Fibroblast of lung (primary cell): ENCODE measurements at regions not wholly inside any gene's neighbourhood (a gene's known extent, or its start where the extent isn't known, plus 50 kb on each side); places are given as distances from the start of the nearest gene placed in this dataset.

Experiments
- DNase-seq, 2 donors: peaks; one replicate each; pipeline versions ENCODE4 v3.0.0 to v3.0.0-alpha.2; 2010; ENCODE audit warnings: low read depth in 2 of 2
- H2AFZ ChIP-seq: 2 replicates; pipeline ENCODE4 v1.5.1; 2012; ENCODE audit warnings: low read length, control low read depth, inconsistent platforms
- H3K27ac ChIP-seq: 2 replicates; pipeline ENCODE4 v1.5.1; 2011; ENCODE audit warnings: low read length, control low read depth; ENCODE audit not compliant: insufficient read depth
- H3K27me3 ChIP-seq: 2 replicates; pipeline ENCODE4 v1.5.1; 2011; ENCODE audit warnings: mild to moderate bottlenecking, low read length; ENCODE audit not compliant: control insufficient read depth, insufficient read depth
- H3K36me3 ChIP-seq: 2 replicates; pipeline ENCODE4 v1.5.1; 2011; ENCODE audit warnings: low read length; ENCODE audit not compliant: control insufficient read depth, insufficient read depth
- H3K4me1 ChIP-seq: 2 replicates; pipeline ENCODE4 v1.5.1; 2011; ENCODE audit warnings: low read length; ENCODE audit not compliant: control insufficient read depth, insufficient read depth; ENCODE audit errors: extremely low read depth
- H3K4me2 ChIP-seq: 2 replicates; pipeline ENCODE4 v1.5.1; 2011; ENCODE audit warnings: low read length, control low read depth; ENCODE audit not compliant: insufficient read depth; ENCODE audit errors: extremely low read depth
- H3K4me3 ChIP-seq, 4 experiments: fragments of 200-600 bp in 1 of 4; sonication (generic) in 1 of 4; replicated peaks in 1 of 4; 2 replicates each; pipeline ENCODE4 v1.5.1; 2011 to 2016; ENCODE audit warnings: low read length in 4 of 4, low read depth in 3 of 4, mild to moderate bottlenecking in 3 of 4, control low read depth in 2 of 4, inconsistent platforms in 1 of 4, mixed read lengths in 1 of 4; ENCODE audit not compliant: insufficient read depth in 1 of 4; ENCODE audit errors: control extremely low read depth in 1 of 4
- H3K79me2 ChIP-seq: 2 replicates; pipeline ENCODE4 v1.5.1; 2012; ENCODE audit warnings: mild to moderate bottlenecking, low read length, inconsistent platforms; ENCODE audit not compliant: control insufficient read depth, insufficient read depth
- H3K9ac ChIP-seq: 2 replicates; pipeline ENCODE4 v1.5.1; 2011; ENCODE audit warnings: mild to moderate bottlenecking, low read length, control low read depth; ENCODE audit not compliant: insufficient read depth
- H3K9me3 ChIP-seq: 2 replicates; pipeline ENCODE4 v1.5.1; 2012; ENCODE audit warnings: low read depth, low read length; ENCODE audit not compliant: control insufficient read depth, insufficient read depth
- H4K20me1 ChIP-seq: 2 replicates; pipeline ENCODE4 v1.5.1; 2011; ENCODE audit warnings: low read length; ENCODE audit not compliant: control insufficient read depth, insufficient read depth; ENCODE audit errors: extremely low read depth
- CTCF ChIP-seq, 2 donors: IDR thresholded peaks in 1 of 2; conservative IDR thresholded peaks in 1 of 2; 1 replicate in 1 of 2; 2 replicates in 1 of 2; pipeline ENCODE4 v1.5.1; 2011 to 2012; ENCODE audit warnings: low read length in 2 of 2, control low read depth in 1 of 2, inconsistent platforms in 1 of 2, low read depth in 1 of 2, mild to moderate bottlenecking in 1 of 2
- EZH2 ChIP-seq: IDR thresholded peaks from 2 replicates; pipeline ENCODE4 v1.5.1; 2012; ENCODE audit warnings: low read length, control low read depth, mild to moderate bottlenecking; ENCODE audit errors: missing control alignments

GRCh38 chr1:203571661-203572060, 55.0 kb upstream of the ATP2B4 start:
- no peaks in the 10 kb centered on the region for H3K9me3 ChIP-seq
- no peaks in the 10 kb centered on the region for H3K79me2 ChIP-seq
- H3K36me3 ChIP-seq, result no peaks in the 10 kb centered on the region
- no peak overlapping the region for H3K4me2 ChIP-seq
- H3K9ac ChIP-seq, result no peak overlapping the region
- no peak overlapping the region for H2AFZ ChIP-seq
- H3K27ac ChIP-seq, result no peak overlapping the region
- TF ChIP-seq CTCF (conservative IDR thresholded peaks at IDR 0.05 in 1 of 2, IDR thresholded peaks at IDR 0.05 in 1 of 2; ENCODE audit: low read depth in 1 of 2, low read length in 2 of 2), result no peak
- no peak for TF ChIP-seq EZH2
- no peaks in the 10 kb centered on the region for H3K27me3 ChIP-seq
- no peak overlapping the region for H3K4me3 ChIP-seq
- no peaks in the 10 kb centered on the region for H4K20me1 ChIP-seq
- peaks cover 12% of the 10 kb centered on the region for H3K4me1 ChIP-seq
- peak in 1 of 2 donors; percentile 74 for DNase-seq

GRCh38 chr1:203572134-203572625, 54.5 kb upstream of the ATP2B4 start:
- H3K4me2 ChIP-seq, result no peak overlapping the region
- H3K4me3 ChIP-seq, result no peak overlapping the region
- no peaks in the 10 kb centered on the region for H3K9me3 ChIP-seq
- no peak overlapping the region for H3K9ac ChIP-seq
- H3K36me3 ChIP-seq, result no peaks in the 10 kb centered on the region
- no peaks in the 10 kb centered on the region for H3K79me2 ChIP-seq
- H3K27ac ChIP-seq, result no peak overlapping the region
- H3K4me1 ChIP-seq, result peaks cover 12% of the 10 kb centered on the region
- H2AFZ ChIP-seq, result no peak overlapping the region
- TF ChIP-seq EZH2, result no peak
- no peaks in the 10 kb centered on the region for H3K27me3 ChIP-seq
- DNase-seq, result peak; percentile 40 to 80
- H4K20me1 ChIP-seq, result no peaks in the 10 kb centered on the region

GRCh38 chr1:203573730-203574129, 52.9 kb upstream of the ATP2B4 start:
- H2AFZ ChIP-seq, result no peak overlapping the region
- no peaks in the 10 kb centered on the region for H3K27me3 ChIP-seq
- H3K4me3 ChIP-seq, result no peak overlapping the region
- no peaks in the 10 kb centered on the region for H3K9me3 ChIP-seq
- TF ChIP-seq EZH2, result no peak
- TF ChIP-seq CTCF (conservative IDR thresholded peaks at IDR 0.05 in 1 of 2, IDR thresholded peaks at IDR 0.05 in 1 of 2; ENCODE audit: low read depth in 1 of 2, low read length in 2 of 2), result no peak
- no peaks in the 10 kb centered on the region for H3K36me3 ChIP-seq
- H3K4me1 ChIP-seq, result peaks cover 12% of the 10 kb centered on the region
- no peaks in the 10 kb centered on the region for H3K79me2 ChIP-seq
- H3K4me2 ChIP-seq, result no peak overlapping the region
- no peak for DNase-seq
- no peak overlapping the region for H3K9ac ChIP-seq
- H4K20me1 ChIP-seq, result no peaks in the 10 kb centered on the region
- no peak overlapping the region for H3K27ac ChIP-seq
